Lung microvascular endothelial cell (primary cell): ENCODE measurements at regions not wholly inside any gene's neighbourhood (a gene's known extent, or its start where the extent isn't known, plus 50 kb on each side); places are given as distances from the start of the nearest gene placed in this dataset.
"Not testable (repeated sequence)": the region's sequence is repeated elsewhere in the genome, so short reads cannot be mapped to it uniquely, and the experiment has no call there.

ENCODE experiments used
- DNase-seq, 2 donors: peaks; one replicate each; pipeline versions ENCODE4 v3.0.0 to v3.0.0-alpha.2; 2010; ENCODE audit warnings: low read depth in 2 of 2

- not testable (repeated sequence) for DNase-seq
Measured at GRCh38 chrX:35221391-35221790, 278.8 kb downstream of the FAM47B start.

- no peak for DNase-seq
Measured at GRCh38 chrX:35244088-35244741, 301.6 kb downstream of the FAM47B start.

GRCh38 chrX:35244796-35245508 is 302.4 kb downstream of the FAM47B start:
- DNase-seq: no peak

- no peak for DNase-seq
Measured at GRCh38 chrX:35251226-35251625, 308.6 kb downstream of the FAM47B start.

GRCh38 chrX:35276115-35276514 is 333.5 kb downstream of the FAM47B start:
- DNase-seq: no peak

GRCh38 chrX:35285289-35285962 is 342.8 kb downstream of the FAM47B start:
- DNase-seq: no peak

GRCh38 chrX:35288657-35289056 is 346.1 kb downstream of the FAM47B start:
- DNase-seq: no peak

- DNase-seq: no peak
Measured at GRCh38 chrX:35289952-35290351, 347.4 kb downstream of the FAM47B start.

- no peak for DNase-seq
Measured at GRCh38 chrX:35291013-35291412, 348.4 kb downstream of the FAM47B start.

GRCh38 chrX:35292522-35292921 is 349.9 kb downstream of the FAM47B start:
- no peak for DNase-seq

- DNase-seq: not testable (repeated sequence)
Measured at GRCh38 chrX:35305037-35305436, 362.4 kb downstream of the FAM47B start.

- DNase-seq: no peak
Measured at GRCh38 chrX:35339796-35340195, 397.2 kb downstream of the FAM47B start.

GRCh38 chrX:35340465-35340864 is 397.9 kb downstream of the FAM47B start:
- DNase-seq: no peak

GRCh38 chrX:35351212-35351611 is 408.6 kb downstream of the FAM47B start:
- DNase-seq: no peak

- DNase-seq: no peak
Measured at GRCh38 chrX:35351795-35352483, 409.3 kb downstream of the FAM47B start.

GRCh38 chrX:35357656-35358055 is 415.1 kb downstream of the FAM47B start:
- DNase-seq: no peak

GRCh38 chrX:35362866-35363265 is 420.3 kb downstream of the FAM47B start:
- no peak for DNase-seq

- no peak for DNase-seq
Measured at GRCh38 chrX:35374116-35374515, 424.0 kb upstream of the MAGEB16 start.

- DNase-seq: peak; percentile 3 to 28
Measured at GRCh38 chrX:35380808-35381700, 417.1 kb upstream of the MAGEB16 start.

- DNase-seq: not testable (repeated sequence)
Measured at GRCh38 chrX:35381709-35382108, 416.4 kb upstream of the MAGEB16 start.

- no peak for DNase-seq
Measured at GRCh38 chrX:35382966-35383365, 415.2 kb upstream of the MAGEB16 start.
